ENCODE measurements at regions not wholly inside any gene's neighbourhood (a gene's known extent, or its start where the extent isn't known, plus 50 kb on each side); places are given as distances from the start of the nearest gene placed in this dataset.

GRCh38 chr4:175951794-175952193 is 113.8 kb upstream of the WDR17 start:
- no peak for DNase-seq

GRCh38 chr4:175953116-175953515 is 112.5 kb upstream of the WDR17 start:
- DNase-seq, result no peak

DNA sequence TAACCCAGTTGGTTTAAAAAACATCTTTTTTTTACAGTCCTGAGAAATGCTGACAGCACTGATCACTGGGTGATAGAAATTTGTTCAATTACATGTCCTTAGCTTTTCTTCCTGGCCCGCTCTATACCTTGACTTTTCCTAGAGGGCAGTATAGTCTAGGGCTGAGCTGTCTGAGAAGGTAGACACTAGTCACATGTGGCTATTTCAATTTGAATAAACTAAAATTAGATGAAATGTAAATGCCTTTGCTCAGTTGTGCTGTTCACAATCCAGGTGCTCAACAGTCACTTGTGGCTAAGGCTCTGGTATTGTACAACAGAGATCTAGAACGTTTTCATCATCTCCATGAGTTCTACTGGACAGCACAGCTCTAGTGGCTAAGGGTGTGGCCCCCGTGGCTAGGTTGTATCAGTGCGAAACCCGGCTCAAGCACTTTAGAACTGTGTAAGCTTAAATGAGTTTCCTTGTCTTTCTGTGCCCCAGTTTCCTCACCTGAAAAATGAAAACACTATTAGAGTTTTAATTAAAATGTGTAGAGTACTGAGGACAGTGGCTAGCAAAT is 111.6 kb upstream of the WDR17 start:
- no peak for DNase-seq

DNA sequence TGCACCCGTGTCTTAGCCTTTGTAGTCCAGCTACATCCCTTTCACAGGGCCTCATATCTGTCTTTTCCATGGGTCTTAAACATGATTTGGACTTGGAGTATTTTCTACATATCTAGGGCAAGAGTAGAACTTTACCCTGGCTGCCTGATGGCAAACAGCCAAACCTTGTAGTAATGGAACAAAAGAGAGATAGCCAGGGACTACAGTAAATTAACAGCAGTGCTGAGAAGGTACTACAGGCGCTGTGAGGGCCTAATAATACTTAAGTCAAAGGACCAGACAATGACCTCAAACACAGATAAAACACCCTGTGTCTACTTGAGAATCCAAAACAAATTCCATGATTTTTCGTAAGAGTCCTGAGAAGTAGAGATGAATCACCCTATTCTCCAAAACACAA is 111.0 kb upstream of the WDR17 start:
- no peak for DNase-seq

- no peak for DNase-seq
These were observed 104.0 kb upstream of the WDR17 start for GRCh38 chr4:175961604-175962003.

DNA sequence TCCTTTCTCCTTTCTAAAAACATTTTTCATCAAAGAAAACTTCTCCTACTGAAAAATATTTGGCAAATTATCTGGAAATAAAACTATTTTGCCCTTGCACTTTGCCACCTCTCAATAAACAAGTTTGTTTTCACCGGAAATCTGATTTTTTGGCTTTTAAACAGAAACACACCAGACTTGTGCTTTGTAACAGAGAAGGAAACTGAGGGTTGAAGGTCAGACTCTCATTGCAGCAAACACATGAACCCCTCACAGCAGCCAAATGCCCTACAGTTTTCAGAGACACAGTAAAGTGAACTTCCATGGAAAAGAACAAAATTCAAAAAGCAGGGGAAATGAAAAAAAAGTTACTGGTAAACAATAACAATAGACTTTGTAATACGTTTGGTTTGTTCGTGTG is 95.6 kb upstream of the WDR17 start:
- DNase-seq, result no peak

GRCh38 chr4:175970724-175971123 is 94.9 kb upstream of the WDR17 start:
- DNase-seq, result no peak

DNA sequence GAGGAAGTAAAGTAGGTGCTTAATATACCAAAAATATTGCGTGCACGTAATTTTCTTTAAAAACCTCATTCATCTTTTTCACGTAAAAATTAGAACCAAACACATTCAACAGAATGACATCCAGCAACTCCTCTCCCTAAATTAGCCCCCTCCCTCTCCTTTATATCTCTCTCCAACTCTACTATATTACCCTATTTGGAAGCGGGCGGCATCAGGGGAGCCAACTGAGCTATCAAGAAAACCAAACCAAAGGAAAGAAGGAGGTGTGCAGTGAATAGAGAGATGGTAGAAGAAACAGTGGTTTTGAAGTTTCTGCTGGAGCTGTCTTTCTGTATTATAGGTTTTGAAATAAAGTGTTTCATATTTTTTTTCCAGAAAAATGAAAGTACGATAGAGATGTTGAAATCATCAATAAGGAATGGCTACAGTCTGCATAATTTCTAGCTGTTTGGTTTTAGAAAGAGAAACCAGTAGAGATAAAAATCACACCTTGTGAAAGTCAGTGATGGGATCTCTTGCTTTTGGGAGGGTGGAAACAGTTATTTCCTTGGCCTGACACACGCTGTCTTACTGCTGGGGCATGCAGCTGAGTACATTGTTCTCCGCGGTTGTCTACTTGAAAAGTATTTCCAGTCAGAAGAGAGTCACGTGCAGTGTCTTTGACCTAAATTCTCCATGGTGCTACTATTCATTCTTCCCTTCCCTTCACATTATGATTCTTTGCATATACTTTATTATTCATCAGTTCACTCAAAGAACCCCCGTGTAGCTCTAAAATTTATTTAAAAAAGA is 94.1 kb upstream of the WDR17 start:
- DNase-seq, result no peak

- no peak for DNase-seq
These were observed 92.4 kb upstream of the WDR17 start for GRCh38 chr4:175973027-175973923.

- DNase-seq, result no peak
These were observed 82.0 kb upstream of the WDR17 start for GRCh38 chr4:175983636-175984035.

DNA sequence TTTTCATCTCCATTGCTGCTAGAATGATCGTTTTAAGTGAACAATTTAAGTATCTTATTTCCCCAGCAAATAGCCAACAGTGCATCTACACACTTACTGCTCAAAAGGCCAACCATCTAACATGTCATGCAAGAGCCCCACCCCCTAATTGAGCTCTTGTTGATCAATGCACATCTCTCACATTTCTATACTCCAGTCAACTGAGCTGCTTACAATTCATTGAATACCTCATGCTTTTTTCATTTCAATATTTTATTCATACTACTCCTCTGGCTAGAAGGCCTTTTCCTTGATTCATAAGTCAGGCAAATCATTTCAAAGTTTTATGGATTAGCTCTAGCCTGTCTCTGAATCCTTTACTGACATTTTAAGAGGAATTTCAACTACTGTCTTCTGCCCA is 79.0 kb upstream of the WDR17 start:
- no peak for DNase-seq

- DNase-seq, result no peak
These were observed 77.1 kb upstream of the WDR17 start for GRCh38 chr4:175988511-175988910.

GRCh38 chr4:175996206-175996605 is 69.4 kb upstream of the WDR17 start:
- no peak for DNase-seq

- DNase-seq, result no peak
These were observed 68.3 kb upstream of the WDR17 start for GRCh38 chr4:175997291-175997690.

DNA sequence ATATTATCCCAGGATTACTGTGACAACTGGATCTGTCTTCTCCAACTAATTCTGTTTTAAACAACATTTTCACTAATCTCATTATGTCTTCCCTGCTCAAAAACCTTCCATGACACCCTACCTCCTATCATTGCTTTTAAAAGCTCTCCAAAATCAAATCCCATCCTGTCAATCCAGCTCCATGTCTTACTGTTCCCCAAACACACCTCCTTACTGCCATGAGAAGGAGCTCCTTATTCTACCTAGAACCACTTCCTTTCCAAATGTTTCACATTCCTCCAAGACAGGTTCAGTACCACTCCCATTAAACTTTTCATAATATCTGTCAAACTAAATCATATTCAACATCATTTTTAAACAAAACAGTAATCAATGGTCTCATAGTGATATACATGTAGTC is 66.9 kb upstream of the WDR17 start:
- no peak for DNase-seq

GRCh38 chr4:175999944-176000343 is 65.7 kb upstream of the WDR17 start:
- DNase-seq, result no peak

DNA sequence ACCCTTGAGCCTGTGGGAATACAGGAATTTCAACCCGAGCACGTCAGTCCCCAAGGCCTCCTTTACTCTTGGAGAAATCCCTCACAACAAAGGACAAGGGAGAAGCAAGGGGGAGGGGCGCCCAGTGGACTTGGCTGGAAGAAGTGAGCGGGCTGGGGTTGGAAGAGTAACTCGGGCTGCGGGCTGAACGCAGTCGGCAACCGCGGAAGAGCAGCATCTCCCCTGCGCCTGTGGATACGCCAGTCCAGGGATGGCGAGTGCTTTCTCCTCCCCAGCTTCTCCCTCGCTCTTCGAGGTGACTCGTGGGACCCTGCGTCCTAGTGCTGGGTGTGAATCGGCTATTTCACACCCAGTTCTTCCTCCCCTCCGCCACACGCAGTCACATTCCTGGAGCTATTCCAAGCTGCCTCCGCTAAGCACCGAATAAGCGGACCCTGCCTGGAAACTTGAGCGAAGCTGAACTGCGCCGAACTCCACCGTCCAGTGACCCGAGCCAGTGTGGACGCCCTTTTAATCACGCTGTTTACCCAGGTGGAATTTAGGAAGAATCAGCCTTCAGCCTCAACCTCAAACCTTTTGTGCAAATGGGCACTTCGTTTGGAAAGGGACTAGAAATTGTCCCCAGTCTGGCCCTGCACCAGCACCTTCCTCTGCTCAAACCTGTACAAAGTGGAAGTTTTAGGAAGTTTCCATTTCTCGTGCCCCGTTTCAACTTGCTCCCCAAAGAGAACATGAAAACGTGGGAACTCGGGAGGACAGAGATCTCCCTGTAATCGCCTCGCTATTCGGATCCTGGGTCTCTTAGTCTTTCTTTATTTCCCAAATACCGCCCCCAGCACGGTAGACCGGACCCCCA is 64.3 kb upstream of the WDR17 start:
- peak; percentile 61 for DNase-seq

DNA sequence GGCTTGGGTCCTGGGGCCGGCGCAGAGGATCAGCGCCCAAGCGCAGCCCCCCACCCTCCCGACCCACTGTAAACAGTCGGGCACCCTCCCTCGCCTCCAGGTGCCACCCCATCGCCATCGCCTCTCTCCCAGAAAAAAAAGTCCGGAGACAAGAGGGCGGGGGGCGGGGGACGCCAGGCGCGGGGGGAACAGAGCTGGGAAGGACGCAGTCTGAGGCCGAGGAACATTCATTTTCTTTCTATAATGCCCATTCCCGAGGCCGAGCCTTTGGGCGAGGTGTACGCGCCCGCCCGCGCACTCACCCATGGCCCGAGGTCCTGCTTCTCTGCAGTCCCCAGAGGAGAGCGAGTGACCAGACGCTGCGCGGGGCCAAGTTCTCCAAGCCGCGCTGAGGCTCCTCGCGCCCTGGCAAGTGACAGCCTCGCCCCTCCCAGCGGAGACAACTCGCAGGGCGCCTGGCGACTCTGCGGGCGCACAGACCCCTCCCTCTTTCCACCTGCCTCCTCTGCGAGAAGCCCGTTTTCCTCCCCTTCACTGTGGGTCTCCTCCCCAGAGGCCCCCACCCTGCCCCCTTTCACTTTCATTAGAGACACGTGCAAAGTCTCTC is 63.5 kb upstream of the WDR17 start:
- peak; percentile 31 for DNase-seq

DNA sequence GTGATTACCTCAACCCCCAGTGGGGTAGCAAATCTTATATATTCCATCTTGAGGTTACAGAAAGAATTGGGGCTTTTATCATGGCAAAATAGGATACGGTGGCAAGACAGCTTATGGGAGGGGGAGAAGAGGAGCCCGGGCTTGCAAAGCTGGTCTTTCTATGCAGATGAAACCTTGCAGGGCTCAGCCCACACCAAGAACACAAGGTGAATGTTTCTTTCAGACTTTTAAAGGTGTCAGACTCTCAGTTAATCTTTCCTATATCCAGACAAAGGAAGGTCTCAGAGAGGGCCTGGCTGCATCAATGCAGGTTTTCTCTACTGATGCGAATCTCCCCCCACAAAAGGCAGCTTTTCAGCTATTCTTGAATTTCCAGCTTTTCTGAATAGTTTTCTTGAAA is 59.9 kb upstream of the WDR17 start:
- DNase-seq, result no peak

DNA sequence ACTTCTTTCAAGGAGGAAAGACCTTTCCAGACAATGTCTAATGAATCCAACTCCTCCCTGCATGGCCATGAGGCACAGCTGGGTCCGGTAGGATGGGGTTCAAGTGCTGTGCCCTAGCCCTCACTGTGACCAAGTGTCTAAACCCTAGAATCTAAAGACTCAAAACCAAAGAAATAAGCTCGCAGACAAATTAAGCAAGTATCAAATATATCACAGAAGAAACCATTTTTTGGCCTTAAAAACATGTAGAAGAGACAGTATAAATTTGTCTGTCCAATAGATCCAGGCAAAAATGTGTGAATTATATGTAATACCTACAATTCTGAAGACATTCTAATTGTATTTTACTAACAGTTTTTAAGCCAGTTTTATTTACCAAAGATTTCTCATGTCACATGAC is 56.4 kb upstream of the WDR17 start:
- no peak for DNase-seq

- no peak for DNase-seq
These were observed 54.1 kb upstream of the WDR17 start for GRCh38 chr4:176011529-176011928.

GRCh38 chr4:176013476-176014247 is 52.0 kb upstream of the WDR17 start:
- DNase-seq, result no peak
